Stimulated activated naive CD4-positive, alpha-beta T cell (primary cell): ENCODE measurements at regions not wholly inside any gene's neighbourhood (a gene's known extent, or its start where the extent isn't known, plus 50 kb on each side); places are given as distances from the start of the nearest gene placed in this dataset.
"Not testable (repeated sequence)": the region's sequence is repeated elsewhere in the genome, so short reads cannot be mapped to it uniquely, and the experiment has no call there.

Experiments
- DNase-seq, 6 experiments: peaks; one replicate each; lab custom pipeline; 2025; lab: John Stamatoyannopoulos, UW

DNA sequence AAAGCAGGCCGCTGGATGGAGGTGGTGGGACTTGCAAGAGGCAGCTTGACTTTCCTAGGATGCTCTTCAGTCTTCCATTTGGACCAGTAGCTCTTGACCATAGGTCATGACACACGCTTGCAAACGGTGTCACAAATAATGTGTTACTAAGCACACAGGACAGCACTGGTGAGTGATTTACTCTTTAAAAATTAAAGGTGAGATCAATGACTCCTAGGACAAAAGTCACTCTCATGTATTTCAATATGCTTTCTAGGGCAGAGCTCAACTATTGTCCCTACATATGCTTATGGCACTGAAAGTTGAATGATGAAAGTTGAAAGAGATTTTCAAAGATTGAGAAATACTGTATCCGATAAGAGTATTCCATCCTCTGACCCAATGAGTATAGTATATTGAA lies 496.7 kb downstream of the EBF1 start:
- no peak for DNase-seq

DNA sequence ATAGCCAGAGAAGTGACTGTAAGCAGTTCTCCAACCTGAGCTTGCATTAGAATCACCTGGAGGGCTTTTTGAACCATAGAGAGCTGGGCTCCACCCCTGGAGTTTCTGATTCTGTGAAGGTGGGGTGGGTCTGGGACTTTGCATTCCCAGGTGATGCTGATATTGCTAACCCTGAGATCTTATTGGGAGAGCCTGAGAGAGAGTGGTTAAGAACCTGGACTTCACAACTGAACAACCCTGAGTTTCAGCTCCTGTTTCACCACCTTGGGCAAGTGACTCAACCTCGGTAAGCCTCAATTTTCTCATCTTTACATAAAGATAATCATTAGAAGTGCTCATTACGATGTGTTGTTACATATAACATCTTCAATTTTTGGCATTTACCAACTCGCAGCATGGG lies 498.6 kb downstream of the EBF1 start:
- DNase-seq, result no peak

GRCh38 chr5:158600679-158601078 lies 499.0 kb downstream of the EBF1 start:
- DNase-seq, result no peak

DNA sequence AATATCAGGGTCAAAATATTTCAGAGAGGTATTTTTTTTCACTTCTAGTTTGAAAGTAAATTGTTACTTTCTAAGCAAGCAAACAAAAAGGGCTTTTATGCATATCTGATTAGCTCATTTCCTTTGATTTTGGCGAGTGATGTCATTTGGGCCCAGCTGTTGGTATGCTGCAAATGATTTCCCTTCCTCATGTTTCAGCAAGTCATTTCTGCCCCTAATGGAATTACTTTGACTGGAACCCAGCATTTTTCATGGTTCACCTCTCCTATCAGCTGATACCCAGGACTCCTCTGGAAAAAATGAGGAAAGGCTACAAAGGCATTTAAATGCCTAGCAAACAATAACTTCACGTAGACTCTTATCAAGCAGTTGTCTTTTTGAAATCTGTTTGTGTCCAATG lies 500.6 kb downstream of the EBF1 start:
- DNase-seq, result no peak

- DNase-seq, result no peak
These were observed 505.0 kb downstream of the EBF1 start for GRCh38 chr5:158594595-158595242.

GRCh38 chr5:158593925-158594324 lies 505.8 kb downstream of the EBF1 start:
- DNase-seq, result no peak

- DNase-seq, result no peak
These were observed 508.3 kb downstream of the EBF1 start for GRCh38 chr5:158591301-158591863.

DNA sequence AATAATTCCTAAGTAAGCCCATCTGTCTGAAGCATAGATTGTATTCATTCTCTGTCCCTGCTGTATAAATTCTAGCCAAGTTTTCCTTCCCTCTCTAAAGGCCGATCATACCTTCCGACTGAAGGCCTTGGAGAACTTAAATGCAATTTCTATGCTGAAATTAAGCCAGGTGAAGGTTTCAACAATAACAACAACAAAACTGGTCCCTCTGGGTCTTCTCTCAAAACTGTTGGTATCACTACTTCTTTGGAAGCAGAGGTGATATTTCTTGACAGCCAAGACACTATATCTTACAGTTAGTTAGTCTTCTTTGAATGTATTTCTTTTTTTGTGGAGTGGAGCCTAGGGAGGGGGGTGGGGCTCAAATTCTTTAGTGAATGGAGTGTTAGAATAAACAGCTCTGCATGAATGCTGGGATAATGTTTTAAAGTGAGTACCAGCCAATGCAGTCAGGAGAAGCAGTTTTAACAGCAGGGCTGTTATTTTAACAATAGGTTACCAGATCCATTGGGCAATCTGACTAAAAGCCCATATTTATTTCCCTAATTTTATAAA lies 508.9 kb downstream of the EBF1 start:
- DNase-seq, result no peak

DNA sequence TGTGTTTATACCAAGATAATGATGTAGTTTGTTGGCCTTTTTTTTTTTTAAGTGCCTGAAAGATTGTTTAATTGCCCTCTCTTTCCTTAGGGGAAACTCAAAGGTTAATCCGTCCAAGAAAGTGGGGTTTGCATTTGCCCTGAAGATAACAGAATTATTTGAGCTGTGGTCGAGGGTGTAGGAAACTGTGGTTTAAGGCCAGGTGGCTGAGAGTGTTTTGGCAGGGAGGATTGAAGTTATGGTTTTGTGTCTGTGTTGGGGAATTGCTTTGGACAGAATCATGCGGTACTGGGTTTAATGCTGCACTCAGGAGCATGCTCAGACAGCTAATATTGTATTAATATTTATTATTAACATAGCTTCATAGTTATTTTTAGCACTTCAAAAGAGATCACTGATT lies 509.8 kb downstream of the EBF1 start:
- no peak for DNase-seq

- DNase-seq, result no peak
These were observed 511.1 kb downstream of the EBF1 start for GRCh38 chr5:158588617-158589016.

DNA sequence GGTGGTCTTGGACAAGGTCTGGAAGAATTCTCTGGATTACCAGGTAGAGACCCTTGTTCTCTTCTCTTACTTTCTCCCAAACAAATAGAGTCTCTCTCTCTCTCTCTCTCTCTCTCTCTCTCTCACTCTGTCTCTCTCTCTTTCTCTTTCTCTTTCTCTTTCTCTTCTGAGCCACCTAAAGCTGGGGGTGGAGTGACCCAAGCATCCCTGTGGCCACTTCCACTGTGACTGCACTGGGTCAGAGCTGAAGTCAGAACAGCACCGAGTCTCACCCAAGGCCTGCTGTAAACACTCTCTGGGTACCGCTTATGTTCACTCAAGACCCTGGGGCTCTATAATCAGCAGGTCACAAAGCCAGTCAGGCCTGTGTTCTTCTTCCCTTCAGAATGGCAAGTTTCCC lies 513.7 kb downstream of the EBF1 start:
- no peak for DNase-seq

DNA sequence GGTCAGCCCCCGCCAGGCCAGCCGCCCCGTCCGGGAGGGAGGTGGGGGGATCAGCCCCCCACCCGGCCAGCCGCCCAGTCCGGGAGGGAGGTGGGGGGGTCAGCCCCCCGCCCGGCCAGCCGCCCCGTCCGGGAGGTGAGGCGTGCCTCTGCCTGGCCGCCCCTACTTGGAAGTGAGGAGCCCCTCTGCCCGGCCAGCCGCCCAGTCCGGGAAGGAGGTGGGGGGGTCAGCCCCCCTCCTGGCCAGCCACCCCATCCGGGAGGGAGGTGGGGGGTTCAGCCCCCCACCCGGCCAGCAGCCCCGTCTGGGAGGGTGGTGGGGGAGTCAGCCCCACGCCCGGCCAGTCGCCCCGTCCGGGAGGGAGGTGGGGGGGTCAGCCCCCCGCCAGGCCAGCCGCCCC lies 517.0 kb downstream of the EBF1 start:
- not testable (repeated sequence) for DNase-seq

- DNase-seq, result no peak
These were observed 525.9 kb downstream of the EBF1 start for GRCh38 chr5:158573829-158574228.

- DNase-seq, result no peak
These were observed 529.2 kb downstream of the EBF1 start for GRCh38 chr5:158570502-158570901.

- no peak for DNase-seq
These were observed 530.2 kb downstream of the EBF1 start for GRCh38 chr5:158569534-158569933.

GRCh38 chr5:158565017-158565789 lies 534.5 kb downstream of the EBF1 start:
- no peak for DNase-seq

DNA sequence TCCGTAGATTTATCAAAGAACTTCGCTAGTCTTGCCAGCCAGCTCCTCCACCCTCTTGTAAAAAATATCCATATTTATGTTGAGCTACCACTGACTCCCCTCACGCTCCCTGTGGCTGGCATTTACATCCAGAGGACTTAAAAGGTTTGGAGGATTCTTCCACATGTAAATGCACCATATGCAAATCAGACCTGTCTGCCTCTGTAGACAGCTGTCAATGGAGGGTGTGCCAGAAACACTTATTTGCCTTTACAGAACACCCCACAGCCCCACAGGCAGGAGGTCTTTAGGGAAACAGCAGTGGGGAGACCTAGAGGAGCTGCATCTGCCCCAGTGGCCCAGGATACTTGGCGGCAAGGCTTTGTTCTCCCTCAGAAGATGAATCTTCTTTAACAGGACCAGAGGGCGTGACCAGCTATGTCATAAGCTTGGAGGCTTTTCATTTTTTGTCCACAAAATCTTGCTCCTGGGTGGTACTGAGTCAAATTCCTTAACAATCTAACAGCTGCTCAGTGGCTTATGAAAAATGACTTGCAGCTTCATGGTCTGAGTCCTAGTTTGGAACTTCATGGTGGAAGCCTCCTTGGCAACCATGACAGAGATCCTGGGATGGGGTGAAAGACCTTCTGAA lies 535.8 kb downstream of the EBF1 start:
- no peak for DNase-seq

- no peak for DNase-seq
These were observed 538.0 kb downstream of the EBF1 start for GRCh38 chr5:158561562-158562190.

DNA sequence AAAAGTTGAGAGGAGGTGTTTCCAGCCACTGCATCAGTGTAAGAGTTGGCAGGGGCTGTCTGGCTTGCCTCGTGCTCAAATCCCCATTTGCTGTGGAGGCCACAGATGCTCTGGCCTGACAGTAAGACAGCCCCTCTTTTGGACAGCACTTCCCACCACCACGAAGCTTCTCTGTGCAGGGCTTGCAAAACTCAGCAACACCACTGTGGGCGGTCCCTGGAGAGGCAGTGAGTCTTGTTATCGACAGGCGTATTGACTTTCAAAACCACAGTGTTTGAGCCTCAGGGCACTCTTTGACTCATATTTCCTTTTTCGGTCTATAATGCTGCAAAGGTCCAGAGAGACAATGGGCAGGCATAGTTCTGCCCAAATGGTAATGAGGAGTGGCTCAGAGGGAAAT lies 539.5 kb downstream of the EBF1 start:
- DNase-seq, result no peak

DNA sequence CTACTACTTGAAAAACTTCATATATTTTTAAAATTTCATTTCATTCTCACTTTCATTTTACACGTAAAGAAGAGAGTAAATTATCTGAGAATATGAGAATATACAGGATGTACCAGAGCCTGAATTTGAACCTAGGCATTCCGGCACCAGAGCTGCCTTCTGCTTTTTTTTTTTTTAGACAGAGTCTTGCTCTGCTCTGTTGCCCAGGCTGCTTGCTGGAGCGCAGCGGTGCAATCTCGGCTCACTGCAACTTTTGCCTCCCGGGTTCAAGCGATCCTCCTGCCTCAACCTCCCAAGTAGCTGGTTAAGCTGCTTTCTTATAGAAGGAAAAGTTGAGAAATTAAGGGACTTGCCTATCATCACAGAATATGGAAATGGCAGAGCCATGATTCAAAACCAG lies 540.1 kb downstream of the EBF1 start:
- DNase-seq, result no peak

- no peak for DNase-seq
These were observed 540.6 kb downstream of the EBF1 start for GRCh38 chr5:158559066-158559465.

- no peak for DNase-seq
These were observed 545.8 kb downstream of the EBF1 start for GRCh38 chr5:158553962-158554336.
